ENCODE measurements at regions not wholly inside any gene's neighbourhood (a gene's known extent, or its start where the extent isn't known, plus 50 kb on each side); places are given as distances from the start of the nearest gene placed in this dataset.
A peak's percentile ranks its signal among the peaks of the same experiment; 100 is the strongest.

DNA sequence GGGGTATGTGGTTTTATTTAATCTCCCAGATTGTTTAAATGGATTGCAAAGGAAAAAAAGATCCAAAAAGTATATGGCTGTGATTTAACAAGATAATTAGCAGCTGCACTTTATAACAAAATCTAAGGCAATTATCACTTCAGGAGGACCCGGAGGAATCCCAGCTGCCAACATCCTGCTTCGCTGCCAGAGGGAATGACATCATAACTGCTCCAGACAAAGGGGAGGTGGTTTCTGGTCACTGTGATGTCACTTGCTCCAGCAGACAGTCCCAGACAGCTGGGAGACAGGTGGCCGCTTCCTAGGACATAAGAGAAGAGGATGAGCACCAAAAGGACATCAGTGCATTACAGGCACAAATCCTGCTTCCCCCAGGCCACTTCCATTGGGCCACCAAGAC is 371.0 kb downstream of the BCOR start:
- no peaks in the 10 kb centered on the region for H3K36me3 ChIP-seq
- H3K27me3 ChIP-seq = no peaks in the 10 kb centered on the region
- H3K9me3 ChIP-seq = no peaks in the 10 kb centered on the region
- peak overlapping the region; percentile 3 to 74 for H3K27ac ChIP-seq
- peak; percentile 65 to 66 for DNase-seq
- H3K4me3 ChIP-seq = no peak overlapping the region
- TF ChIP-seq POLR2A (IDR thresholded peaks at IDR 0.05) = no peak
- TF ChIP-seq, protein P1, sequence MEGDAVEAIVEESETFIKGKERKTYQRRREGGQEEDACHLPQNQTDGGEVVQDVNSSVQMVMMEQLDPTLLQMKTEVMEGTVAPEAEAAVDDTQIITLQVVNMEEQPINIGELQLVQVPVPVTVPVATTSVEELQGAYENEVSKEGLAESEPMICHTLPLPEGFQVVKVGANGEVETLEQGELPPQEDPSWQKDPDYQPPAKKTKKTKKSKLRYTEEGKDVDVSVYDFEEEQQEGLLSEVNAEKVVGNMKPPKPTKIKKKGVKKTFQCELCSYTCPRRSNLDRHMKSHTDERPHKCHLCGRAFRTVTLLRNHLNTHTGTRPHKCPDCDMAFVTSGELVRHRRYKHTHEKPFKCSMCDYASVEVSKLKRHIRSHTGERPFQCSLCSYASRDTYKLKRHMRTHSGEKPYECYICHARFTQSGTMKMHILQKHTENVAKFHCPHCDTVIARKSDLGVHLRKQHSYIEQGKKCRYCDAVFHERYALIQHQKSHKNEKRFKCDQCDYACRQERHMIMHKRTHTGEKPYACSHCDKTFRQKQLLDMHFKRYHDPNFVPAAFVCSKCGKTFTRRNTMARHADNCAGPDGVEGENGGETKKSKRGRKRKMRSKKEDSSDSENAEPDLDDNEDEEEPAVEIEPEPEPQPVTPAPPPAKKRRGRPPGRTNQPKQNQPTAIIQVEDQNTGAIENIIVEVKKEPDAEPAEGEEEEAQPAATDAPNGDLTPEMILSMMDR (IDR thresholded peaks at IDR 0.05) = no peak
- no peaks in the 10 kb centered on the region for H3K4me1 ChIP-seq
- intact Hi-C loops (cut with DNase I; ENCODE audit: low total_unique reads) = no loop called here

GRCh38 chrX:39728025-39728424 is 369.7 kb downstream of the BCOR start:
- Histone ChIP-seq H3K36me3 (no peaks in the 10 kb centered on the region), H3K27me3 (no peaks in the 10 kb centered on the region), H3K27ac (peak overlapping the region; percentile 3 to 74), H3K9me3 (no peaks in the 10 kb centered on the region), H3K4me1 (no peaks in the 10 kb centered on the region), H3K4me3 (no peak overlapping the region)
- DNase-seq = peak; percentile 40 to 63
- intact Hi-C loops (cut with DNase I; ENCODE audit: low total_unique reads) = no loop called here
- TF ChIP-seq POLR2A (IDR thresholded peaks at IDR 0.05) = no peak
- TF ChIP-seq, protein P1 (IDR thresholded peaks at IDR 0.05) = no peak

- no peaks in the 10 kb centered on the region for H3K36me3 ChIP-seq
- DNase-seq = no peak
- no peaks in the 10 kb centered on the region for H3K27me3 ChIP-seq
- intact Hi-C loops (cut with DNase I; ENCODE audit: low total_unique reads) = no loop called here
- H3K4me3 ChIP-seq = no peak overlapping the region
- TF ChIP-seq POLR2A (IDR thresholded peaks at IDR 0.05) = no peak
- TF ChIP-seq, protein P1 (IDR thresholded peaks at IDR 0.05) = no peak
- H3K4me1 ChIP-seq = no peaks in the 10 kb centered on the region
- H3K9me3 ChIP-seq = no peaks in the 10 kb centered on the region
- H3K27ac ChIP-seq = peak overlapping the region in 1 of 2 donors; percentile 74
Measured at GRCh38 chrX:39728852-39729598, 368.7 kb downstream of the BCOR start.

DNA sequence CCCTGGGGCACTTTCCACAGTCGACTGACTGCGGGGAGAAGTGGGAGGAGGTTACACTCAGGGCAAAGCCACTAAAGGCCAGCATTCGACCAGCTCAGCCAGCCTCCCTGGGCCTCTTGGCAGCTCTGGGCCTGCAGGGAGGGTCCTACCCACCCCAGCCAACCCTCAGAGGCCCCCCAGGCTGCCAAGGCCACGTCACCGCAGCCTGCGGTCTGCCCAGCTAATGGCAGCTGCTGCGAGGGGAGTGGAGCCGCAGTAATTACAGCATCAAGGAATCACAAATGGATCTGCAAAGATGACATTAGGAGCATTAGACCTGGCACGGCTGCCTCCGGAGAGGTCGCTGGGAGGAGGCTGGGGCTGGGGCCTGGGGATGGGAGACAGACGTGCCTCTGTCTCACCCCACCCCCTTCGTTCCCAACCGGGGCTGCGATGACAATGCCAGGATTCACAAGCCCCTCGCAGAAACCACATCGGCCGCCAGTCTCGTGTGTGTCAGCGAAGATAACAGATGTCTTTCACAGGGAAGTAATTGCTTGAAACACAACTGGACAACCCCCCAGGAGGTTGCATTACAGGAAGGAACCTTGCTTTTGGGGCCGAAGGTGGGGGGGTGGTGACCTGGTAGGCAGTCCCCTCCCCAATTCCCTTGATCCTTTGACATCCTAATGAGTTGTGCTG is 367.6 kb downstream of the BCOR start:
- Histone ChIP-seq H3K27ac (peak overlapping the region in 1 of 2 donors; percentile 56), H3K4me1 (no peaks in the 10 kb centered on the region), H3K27me3 (no peaks in the 10 kb centered on the region), H3K36me3 (no peaks in the 10 kb centered on the region), H3K4me3 (no peak overlapping the region), H3K9me3 (no peaks in the 10 kb centered on the region)
- DNase-seq = no peak
- intact Hi-C loops (cut with DNase I; ENCODE audit: low total_unique reads) = no loop called here
- TF ChIP-seq POLR2A (IDR thresholded peaks at IDR 0.05) = no peak
- TF ChIP-seq, protein P1 (IDR thresholded peaks at IDR 0.05) = no peak

DNA sequence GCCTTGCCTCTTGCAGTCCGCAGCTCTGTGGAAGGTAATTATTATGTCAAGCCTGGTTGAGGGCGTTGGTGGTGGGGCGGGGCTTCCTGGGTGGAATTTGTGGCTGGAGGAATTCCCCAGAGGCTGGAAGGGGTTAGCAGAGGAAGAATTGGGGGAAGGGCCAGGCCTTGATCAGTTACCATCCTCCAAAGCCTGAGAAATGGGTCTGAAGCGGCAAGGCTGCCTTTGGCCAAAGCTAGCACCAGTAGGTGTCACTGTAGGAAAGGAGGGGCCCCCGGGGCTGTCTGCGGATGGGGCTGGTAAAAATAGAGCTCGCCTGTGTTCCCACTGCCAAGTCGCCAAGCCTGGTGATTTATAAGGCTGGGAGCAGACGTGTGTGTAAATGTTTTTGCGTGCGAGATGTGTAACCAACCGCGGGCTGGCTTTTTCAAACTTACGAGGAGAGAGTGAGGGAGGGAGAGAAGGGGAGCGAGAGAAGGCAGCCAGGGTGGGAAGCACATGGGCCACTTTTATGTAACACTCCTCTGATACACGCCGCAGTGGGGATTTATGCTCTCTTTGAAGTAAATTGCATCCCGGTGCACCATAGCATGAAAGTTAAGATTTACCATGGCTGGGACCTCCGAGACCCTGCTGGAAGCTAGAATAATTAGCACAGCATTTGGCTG is 367.0 kb downstream of the BCOR start:
- intact Hi-C loops (cut with DNase I; ENCODE audit: low total_unique reads) = no loop called here
- Histone ChIP-seq H3K36me3 (no peaks in the 10 kb centered on the region), H3K4me1 (no peaks in the 10 kb centered on the region), H3K9me3 (no peaks in the 10 kb centered on the region), H3K27ac (peak overlapping the region; percentile 21 to 56), H3K4me3 (no peak overlapping the region), H3K27me3 (no peaks in the 10 kb centered on the region)
- peak; percentile 78 to 87 for DNase-seq
- no peak for TF ChIP-seq POLR2A (IDR thresholded peaks at IDR 0.05)
- TF ChIP-seq, protein P1 (IDR thresholded peaks at IDR 0.05) = peak; percentile 51 to 60 (median 58)

Data from uterus (tissue), 3 donors.